ENCODE measurements at regions not wholly inside any gene's neighbourhood (a gene's known extent, or its start where the extent isn't known, plus 50 kb on each side); places are given as distances from the start of the nearest gene placed in this dataset.

- Histone ChIP-seq H4K20me1 (replicated peaks in 1 of 2; ENCODE audit: control insufficient read depth in 1 of 2, insufficient read depth in 2 of 2, low read length in 2 of 2) (no peaks in the 10 kb centered on the region), H3K36me3 (ENCODE audit: control insufficient read depth in 2 of 4, insufficient read depth in 4 of 4, low read length in 3 of 4) (no peaks in the 10 kb centered on the region), H2BK12ac (ENCODE audit: low read depth, low read length) (no peak overlapping the region), H3K79me1 (ENCODE audit: low read depth, low read length) (no peaks in the 10 kb centered on the region), H3K27me3 (replicated peaks in 1 of 4; ENCODE audit: control insufficient read depth in 3 of 4, extremely low read depth in 1 of 4, insufficient read depth in 3 of 4, low read length in 3 of 4) (no peaks in the 10 kb centered on the region), H4K8ac (ENCODE audit: extremely low read depth, insufficient read depth, low read length) (peak overlapping the region; percentile 95; the same call in 1 of the 2 replicates), H3K79me2 (ENCODE audit: control insufficient read depth in 1 of 2, insufficient read depth in 2 of 2, low read length in 2 of 2) (no peaks in the 10 kb centered on the region), H3K4me2 (ENCODE audit: insufficient read depth in 1 of 2, low read depth in 2 of 2, low read length in 2 of 2) (no peak overlapping the region), H3K23ac (ENCODE audit: insufficient read length) (no peak overlapping the region), H4K91ac (replicated peaks; ENCODE audit: insufficient read length, low read length) (no peak overlapping the region), H3K14ac (ENCODE audit: insufficient read length) (no peak overlapping the region), H2BK120ac (replicated peaks; ENCODE audit: low read depth, low read length) (no peak overlapping the region), H3K27ac (ENCODE audit: low read depth, low read length) (no peak overlapping the region), H2AK5ac (ENCODE audit: low read depth, low read length) (no peak overlapping the region), H3K23me2 (ENCODE audit: low read depth, low read length) (no peaks in the 10 kb centered on the region), H3K9ac (replicated peaks in 1 of 4; ENCODE audit: extremely low read depth in 1 of 4, low read depth in 3 of 4, low read length in 3 of 4) (no peak overlapping the region), H3K4me3 (ENCODE audit: extremely low read depth in 1 of 4, insufficient read depth in 2 of 4, low read depth in 3 of 4, low read length in 4 of 4) (no peak overlapping the region), H2BK15ac (ENCODE audit: low read length) (no peak overlapping the region), H3K4me1 (replicated peaks in 1 of 4; ENCODE audit: control insufficient read depth in 3 of 4, insufficient read depth in 4 of 4, low read length in 3 of 4) (no peaks in the 10 kb centered on the region), H3K18ac (ENCODE audit: extremely low read depth, low read length) (no peak overlapping the region), H2AFZ (ENCODE audit: low read length) (0 out of 2 replicates have a peak overlapping the region, but pooled peaks have one; percentile 82), H2BK20ac (ENCODE audit: low read length) (no peak overlapping the region), H4K5ac (ENCODE audit: insufficient read length, low read depth, low read length) (no peak overlapping the region), H3K4ac (replicated peaks; ENCODE audit: insufficient read length, low read depth, low read length) (no peak overlapping the region), H3K56ac (replicated peaks; ENCODE audit: insufficient read length, low read depth, low read length) (no peak overlapping the region), H2BK5ac (ENCODE audit: low read depth, low read length) (no peak overlapping the region), H3K9me3 (ENCODE audit: insufficient read depth in 2 of 2, low read depth in 1 of 2, low read length in 1 of 2) (no peaks in the 10 kb centered on the region)
- 52% methylated on average over 2 of the region's 2 CpGs; no CpG with 5 or more reads in 1 of the 2 experiments for WGBS, 2 experiments (ENCODE audit: extremely low coverage in 1 of 2, insufficient coverage in 1 of 2, insufficient read length in 1 of 2, insufficient replicate concordance in 2 of 2, low coverage in 1 of 2, low lambda C conversion rate in 2 of 2, missing lambda C conversion rate in 1 of 2)
- peak in 2 of 3 experiments; percentile 65 to 70; a peak in 3 of 4 replicates for TF ChIP-seq CTCF (IDR thresholded peaks at IDR 0.05; ENCODE audit: control extremely low read depth in 1 of 3, insufficient read depth in 1 of 3, low read depth in 1 of 3, low read length in 3 of 3)
- TF ChIP-seq JUN (IDR thresholded peaks at IDR 0.05; ENCODE audit: low read depth, low read length) = no peak
- TF ChIP-seq RAD21 (IDR thresholded peaks at IDR 0.05 in 1 of 2, conservative IDR thresholded peaks at IDR 0.05 in 1 of 2; ENCODE audit: low read depth in 2 of 2, low read length in 2 of 2) = peak; percentile 73 to 82
- TF ChIP-seq SP4 (IDR thresholded peaks at IDR 0.05; ENCODE audit: low read length) = no peak
- ChIA-PET POLR2A (ENCODE audit: partially characterized antibody) (no interaction called here), CTCF (ENCODE audit: partially characterized antibody) (interaction anchor here (0.6 to 3.1 kb wide), 35 partner anchors 8 to 1839 kb away, joined by 3 to 16 read pairs (median 3); no protein-coding TSS in a partner anchor)
- FAIRE-seq (peak; percentile 79), DNase-seq (ENCODE audit: low read depth in 1 of 2, low spot score in 2 of 2) (peak in 1 of 2 experiments; percentile 60)
Observed at GRCh38 chr12:127363392-127363791, 903.6 kb upstream of the TMEM132C start.
